HL-60 (cell line): ENCODE measurements at regions not wholly inside any gene's neighbourhood (a gene's known extent, or its start where the extent isn't known, plus 50 kb on each side); places are given as distances from the start of the nearest gene placed in this dataset.

Experiments
- DNase-seq, 2 experiments: peaks; one replicate each; pipeline ENCODE4 v3.0.0-alpha.2; 2010 to 2020; ENCODE audit warnings: low read depth in 1 of 2, low spot score in 1 of 2
- H3K27ac ChIP-seq: fragments of 250-450 bp; sonication (Bioruptor Pico); replicated peaks from 2 replicates; pipeline ENCODE4 v1.5.1; 2020; ENCODE audit warnings: mild to moderate bottlenecking, moderate library complexity
- H3K27me3 ChIP-seq: fragments of 250-450 bp; sonication (Bioruptor Pico); 2 replicates; pipeline ENCODE4 v1.5.1; 2021; ENCODE audit warnings: mild to moderate bottlenecking, moderate library complexity; ENCODE audit not compliant: insufficient read depth, poor library complexity, severe bottlenecking
- H3K4me3 ChIP-seq: replicated peaks from 2 replicates; pipeline ENCODE4 v1.5.1; 2011; ENCODE audit warnings: mild to moderate bottlenecking, control low read depth, low read length; ENCODE audit not compliant: insufficient read depth
- CTCF ChIP-seq: IDR thresholded peaks from one replicate; pipeline ENCODE4 v1.5.1; 2011; ENCODE audit warnings: low read length, control low read depth, inconsistent platforms; ENCODE audit not compliant: insufficient read depth
- GABPA ChIP-seq: IDR thresholded peaks from 2 replicates; pipeline ENCODE4 v1.6.1; 2012; ENCODE audit warnings: low read depth
- POLR2AphosphoS5 ChIP-seq: IDR thresholded peaks from 2 replicates; pipeline ENCODE4 v1.6.1; 2012; ENCODE audit warnings: low read depth
- REST ChIP-seq: IDR thresholded peaks from 2 replicates; pipeline ENCODE4 v1.6.1; 2012; ENCODE audit warnings: low read depth; ENCODE audit not compliant: insufficient replicate concordance
- SPI1 ChIP-seq: IDR thresholded peaks from 2 replicates; pipeline ENCODE4 v1.6.1; 2012; ENCODE audit warnings: low read depth, mild to moderate bottlenecking, borderline replicate concordance

- Histone ChIP-seq H3K27ac (no peak overlapping the region), H3K27me3 (no peaks in the 10 kb centered on the region), H3K4me3 (no peak overlapping the region)
- DNase-seq, result no peak
- no peak for TF ChIP-seq GABPA
- TF ChIP-seq REST, result no peak
Measured at GRCh38 chr6:104434519-104434918, 425.2 kb downstream of the HACE1 start.

GRCh38 chr6:104431096-104431495, 428.6 kb downstream of the HACE1 start:
- Histone ChIP-seq H3K27me3 (no peaks in the 10 kb centered on the region), H3K27ac (no peak overlapping the region), H3K4me3 (no peak overlapping the region)
- TF ChIP-seq POLR2AphosphoS5, result no peak
- no peak for TF ChIP-seq CTCF
- TF ChIP-seq REST, result no peak
- TF ChIP-seq SPI1, result no peak
- no peak for TF ChIP-seq GABPA
- DNase-seq, result no peak

- Histone ChIP-seq H3K27ac (no peak overlapping the region), H3K4me3 (no peak overlapping the region), H3K27me3 (no peaks in the 10 kb centered on the region)
- DNase-seq, result no peak
- no peak for TF ChIP-seq POLR2AphosphoS5
- no peak for TF ChIP-seq CTCF
- TF ChIP-seq REST, result no peak
- no peak for TF ChIP-seq SPI1
- no peak for TF ChIP-seq GABPA
Measured at GRCh38 chr6:104428184-104428583, 431.5 kb downstream of the HACE1 start.

- Histone ChIP-seq H3K27me3 (no peaks in the 10 kb centered on the region), H3K4me3 (no peak overlapping the region), H3K27ac (no peak overlapping the region)
- DNase-seq, result no peak
- no peak for TF ChIP-seq SPI1
- TF ChIP-seq CTCF, result no peak
- TF ChIP-seq REST, result no peak
- TF ChIP-seq GABPA, result no peak
- no peak for TF ChIP-seq POLR2AphosphoS5
Measured at GRCh38 chr6:104423691-104424090, 436.0 kb downstream of the HACE1 start.
